BLaER1 (cell line): ENCODE measurements at regions not wholly inside any gene's neighbourhood (a gene's known extent, or its start where the extent isn't known, plus 50 kb on each side); places are given as distances from the start of the nearest gene placed in this dataset.

Experiments
- H3K27ac ChIP-seq: shearing (Covaris generic); formaldehyde crosslinking; 2 replicates; pipeline ENCODE4 v1.8.1; 2022
- H3K27me3 ChIP-seq: shearing (Covaris generic); formaldehyde crosslinking; 2 replicates; pipeline ENCODE4 v1.8.1; 2022
- H3K36me3 ChIP-seq: shearing (Covaris generic); formaldehyde crosslinking; 2 replicates; pipeline ENCODE4 v1.8.1; 2022
- H3K4me1 ChIP-seq: shearing (Covaris generic); formaldehyde crosslinking; 2 replicates; pipeline ENCODE4 v1.8.1; 2022
- H3K4me2 ChIP-seq: shearing (Covaris generic); formaldehyde crosslinking; 2 replicates; pipeline ENCODE4 v1.8.1; 2022
- H3K4me3 ChIP-seq: shearing (Covaris generic); formaldehyde crosslinking; 2 replicates; pipeline ENCODE4 v1.8.1; 2022
- H3K9ac ChIP-seq: shearing (Covaris generic); formaldehyde crosslinking; 2 replicates; pipeline ENCODE4 v1.8.1; 2022
- H3K9me3 ChIP-seq: shearing (Covaris generic); formaldehyde crosslinking; 2 replicates; pipeline ENCODE4 v1.8.1; 2022
- H4K20me1 ChIP-seq: shearing (Covaris generic); formaldehyde crosslinking; 2 replicates; pipeline ENCODE4 v1.8.1; 2022
- Cebpa-rat ChIP-seq: shearing (Covaris generic); IDR thresholded peaks from 2 replicates; pipeline ENCODE4 v1.8.1; 2022

DNA sequence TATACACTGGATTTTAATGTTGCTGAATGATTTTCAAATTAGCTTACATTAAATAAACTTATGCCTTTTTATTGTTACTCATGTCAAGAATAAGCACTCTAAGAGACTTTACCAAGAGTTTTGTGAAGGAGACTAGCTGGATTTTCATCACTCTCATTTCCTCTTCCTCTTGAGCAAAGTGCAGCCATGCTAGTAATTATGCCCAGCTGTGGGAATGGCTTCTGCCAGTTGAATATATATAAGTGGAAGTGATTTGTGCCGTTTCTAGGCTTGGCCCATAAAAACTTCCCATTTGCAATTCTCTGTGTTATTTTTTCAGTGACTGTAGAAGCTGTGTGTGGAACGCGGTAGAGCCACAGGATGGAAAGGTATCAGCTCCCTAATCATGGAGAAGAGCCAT lies 255.8 kb downstream of the HDGFL1 start:
- H3K27me3 ChIP-seq: no peaks in the 10 kb centered on the region
- no peak for TF ChIP-seq Cebpa-rat
- H3K4me2 ChIP-seq: no peak overlapping the region
- H3K9me3 ChIP-seq: no peaks in the 10 kb centered on the region
- H3K9ac ChIP-seq: no peak overlapping the region
- H3K36me3 ChIP-seq: no peaks in the 10 kb centered on the region
- peaks cover 5% of the 10 kb centered on the region; the same call in 1 of the 2 replicates for H3K4me1 ChIP-seq
- H4K20me1 ChIP-seq: no peaks in the 10 kb centered on the region
- H3K27ac ChIP-seq: no peak overlapping the region
- H3K4me3 ChIP-seq: no peak overlapping the region

DNA sequence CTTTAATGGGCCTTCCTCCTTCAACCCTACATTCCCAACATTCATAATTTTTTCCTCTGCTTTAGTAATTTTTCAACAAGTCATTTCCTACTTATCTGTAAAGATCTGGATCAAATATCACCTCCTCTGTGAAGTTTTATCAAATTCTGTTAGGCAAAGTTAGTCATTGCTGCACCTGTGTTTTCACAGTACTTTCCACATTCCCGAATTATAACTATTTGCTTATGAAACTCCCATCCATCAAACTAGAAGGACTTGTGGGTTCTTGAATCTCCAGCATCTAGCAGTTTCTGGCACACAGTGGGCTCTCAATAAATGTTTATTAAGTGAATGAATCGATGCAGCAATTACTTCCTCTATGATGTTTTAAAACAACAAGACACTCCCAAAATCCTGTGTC lies 257.6 kb downstream of the HDGFL1 start:
- Histone ChIP-seq H3K4me3 (no peak overlapping the region), H3K36me3 (no peaks in the 10 kb centered on the region), H3K9me3 (no peaks in the 10 kb centered on the region), H3K4me2 (no peak overlapping the region), H3K27me3 (no peaks in the 10 kb centered on the region), H4K20me1 (no peaks in the 10 kb centered on the region), H3K27ac (no peak overlapping the region), H3K4me1 (peaks cover 5% of the 10 kb centered on the region; the same call in 1 of the 2 replicates), H3K9ac (no peak overlapping the region)
- no peak for TF ChIP-seq Cebpa-rat

DNA sequence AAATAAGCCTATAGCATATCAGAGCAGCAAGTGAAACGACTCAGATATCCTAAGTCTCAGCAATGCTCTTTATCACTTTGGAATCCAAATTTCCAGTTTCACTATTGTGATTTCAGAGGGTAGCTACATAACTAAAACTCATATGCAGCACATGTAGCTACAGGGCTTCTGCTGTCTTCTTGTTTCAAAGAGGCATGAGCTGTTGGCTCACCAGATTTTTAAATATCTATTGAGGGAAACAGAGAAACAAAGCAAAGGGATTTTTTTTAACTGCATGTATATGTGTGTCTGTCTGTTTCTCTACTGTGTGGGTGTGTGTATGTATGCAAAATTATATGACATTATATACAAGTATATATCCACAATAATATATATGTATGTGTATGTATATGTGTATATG lies 258.4 kb downstream of the HDGFL1 start:
- H3K4me2 ChIP-seq: no peak overlapping the region

DNA sequence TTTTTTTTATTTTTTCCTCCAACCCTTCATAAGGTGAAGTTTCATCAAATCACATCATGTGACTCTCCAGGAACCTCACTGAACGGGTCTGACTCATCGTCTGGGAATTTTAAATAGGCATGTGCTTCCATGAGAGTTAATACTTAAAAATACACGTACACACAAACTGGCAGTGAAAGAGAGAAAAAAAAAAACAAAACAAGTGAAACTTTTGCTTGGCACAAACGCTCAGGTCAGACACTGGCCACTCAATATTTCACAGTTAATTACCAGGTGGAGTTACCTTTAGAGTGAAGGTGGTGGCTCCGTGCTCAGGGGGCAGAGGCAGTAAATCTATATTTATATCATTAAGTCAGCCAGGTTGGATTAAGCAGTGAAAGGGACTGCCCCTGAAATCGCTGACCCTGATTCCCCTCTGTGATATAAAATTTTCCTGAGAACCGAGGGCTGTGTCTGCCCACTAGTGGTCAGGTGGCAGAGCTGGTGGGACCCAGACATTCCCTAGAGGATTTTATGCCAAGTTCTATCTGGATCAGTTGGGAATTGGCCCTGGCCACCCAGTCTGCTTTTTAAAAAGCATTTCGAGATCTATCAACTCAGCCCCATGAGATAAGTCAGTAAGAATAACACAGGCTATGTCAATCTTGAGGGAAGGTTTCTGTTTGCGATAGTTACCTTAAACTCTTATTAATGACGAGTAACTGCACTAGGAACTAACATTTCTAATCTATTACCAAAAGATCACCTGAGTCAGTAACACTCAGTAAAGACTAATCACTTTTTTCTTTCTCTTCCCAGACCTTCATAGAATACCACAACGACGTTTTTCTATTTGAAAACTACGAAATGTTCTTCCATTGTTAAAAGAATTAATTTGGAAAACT lies 259.1 kb downstream of the HDGFL1 start:
- Histone ChIP-seq H3K4me2 (no peak overlapping the region), H3K27me3 (no peaks in the 10 kb centered on the region), H3K9me3 (no peaks in the 10 kb centered on the region), H3K9ac (no peak overlapping the region), H4K20me1 (no peaks in the 10 kb centered on the region), H3K4me1 (peaks cover 5% of the 10 kb centered on the region; the same call in 1 of the 2 replicates), H3K4me3 (no peak overlapping the region), H3K27ac (no peak overlapping the region), H3K36me3 (no peaks in the 10 kb centered on the region)
- TF ChIP-seq Cebpa-rat: no peak

More for the DNA sequence above, 258.4 kb downstream of the HDGFL1 start:
- H3K4me1 ChIP-seq: peaks cover 5% of the 10 kb centered on the region; the same call in 1 of the 2 replicates
- no peaks in the 10 kb centered on the region for H3K9me3 ChIP-seq
- TF ChIP-seq Cebpa-rat: no peak
- H3K4me3 ChIP-seq: no peak overlapping the region
- no peaks in the 10 kb centered on the region for H3K27me3 ChIP-seq
- no peaks in the 10 kb centered on the region for H3K36me3 ChIP-seq
- no peaks in the 10 kb centered on the region for H4K20me1 ChIP-seq
- no peak overlapping the region for H3K9ac ChIP-seq
- no peak overlapping the region for H3K27ac ChIP-seq

DNA sequence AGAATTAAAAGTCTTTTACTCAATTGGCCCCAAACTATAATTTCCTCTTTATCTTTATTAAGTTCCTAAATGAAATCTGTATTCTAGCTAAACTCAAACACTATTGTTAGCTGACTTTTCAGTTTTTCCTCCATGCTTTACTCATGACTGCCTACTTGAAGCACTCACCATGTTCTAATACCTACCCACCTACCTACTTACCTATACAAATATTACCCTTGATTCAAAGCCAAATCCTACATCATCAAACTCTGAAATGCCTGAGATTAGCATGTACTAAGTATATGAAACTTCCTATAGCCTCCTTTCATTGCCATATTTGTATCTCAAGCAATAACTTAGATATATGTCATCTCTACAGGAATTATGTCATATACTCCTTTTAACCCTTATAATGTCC lies 259.7 kb downstream of the HDGFL1 start:
- Histone ChIP-seq H3K4me2 (no peak overlapping the region), H3K27me3 (no peaks in the 10 kb centered on the region), H3K4me1 (peaks cover 5% of the 10 kb centered on the region; the same call in 1 of the 2 replicates), H3K9me3 (no peaks in the 10 kb centered on the region), H3K36me3 (no peaks in the 10 kb centered on the region), H3K4me3 (no peak overlapping the region), H3K9ac (no peak overlapping the region), H4K20me1 (no peaks in the 10 kb centered on the region), H3K27ac (no peak overlapping the region)
- TF ChIP-seq Cebpa-rat: no peak

DNA sequence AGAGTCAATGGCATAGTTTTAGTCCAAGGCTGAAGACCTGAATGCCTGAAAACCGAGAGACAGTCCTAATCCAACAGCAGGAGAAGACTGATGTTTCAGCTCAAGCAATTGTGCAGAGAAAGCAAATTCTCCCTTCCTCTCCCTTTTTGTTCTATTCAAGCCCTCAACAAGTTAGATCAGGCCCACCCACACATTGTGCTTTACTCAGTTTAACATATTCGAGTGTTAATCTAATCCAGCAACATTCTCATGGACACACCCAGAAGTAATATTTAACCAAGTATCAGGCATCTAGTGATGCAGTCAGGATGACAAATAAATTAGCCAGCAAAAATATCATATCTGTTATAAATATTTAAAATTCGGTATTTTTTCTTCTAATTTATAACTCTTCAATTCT lies 261.1 kb downstream of the HDGFL1 start:
- Histone ChIP-seq H3K4me2 (no peak overlapping the region), H3K27me3 (no peaks in the 10 kb centered on the region), H3K36me3 (no peaks in the 10 kb centered on the region), H4K20me1 (no peaks in the 10 kb centered on the region), H3K27ac (no peak overlapping the region), H3K9me3 (0 out of 2 replicates have a peak, but pooled peaks cover 8% of the 10 kb centered on the region), H3K4me3 (no peak overlapping the region), H3K4me1 (no peaks in the 10 kb centered on the region), H3K9ac (no peak overlapping the region)
- no peak for TF ChIP-seq Cebpa-rat

DNA sequence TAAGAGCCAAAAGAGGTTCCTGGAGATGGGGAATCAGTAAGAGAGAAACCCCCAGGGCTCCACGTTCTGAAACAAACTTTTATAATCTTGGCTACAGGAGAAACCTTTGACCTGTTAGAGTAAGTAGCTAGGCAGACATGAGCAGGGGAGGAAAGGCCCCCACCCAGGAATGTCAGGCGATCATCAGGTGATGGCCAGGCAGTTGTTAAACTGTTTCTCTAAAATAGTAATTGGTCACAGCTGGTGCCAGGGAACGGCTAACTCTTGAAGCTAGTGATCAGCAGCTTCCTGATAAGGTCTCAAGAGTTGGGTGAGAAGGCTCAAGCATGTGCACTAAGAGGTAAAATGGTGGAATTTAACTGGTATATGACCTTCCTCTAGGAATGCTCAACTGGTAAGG lies 263.8 kb downstream of the HDGFL1 start:
- Histone ChIP-seq H4K20me1 (no peaks in the 10 kb centered on the region), H3K9me3 (peaks cover 11% of the 10 kb centered on the region; the same call in 1 of the 2 replicates), H3K9ac (no peak overlapping the region), H3K27me3 (no peaks in the 10 kb centered on the region), H3K4me3 (no peak overlapping the region), H3K27ac (no peak overlapping the region), H3K4me2 (no peak overlapping the region), H3K36me3 (no peaks in the 10 kb centered on the region), H3K4me1 (no peaks in the 10 kb centered on the region)
- TF ChIP-seq Cebpa-rat: no peak

DNA sequence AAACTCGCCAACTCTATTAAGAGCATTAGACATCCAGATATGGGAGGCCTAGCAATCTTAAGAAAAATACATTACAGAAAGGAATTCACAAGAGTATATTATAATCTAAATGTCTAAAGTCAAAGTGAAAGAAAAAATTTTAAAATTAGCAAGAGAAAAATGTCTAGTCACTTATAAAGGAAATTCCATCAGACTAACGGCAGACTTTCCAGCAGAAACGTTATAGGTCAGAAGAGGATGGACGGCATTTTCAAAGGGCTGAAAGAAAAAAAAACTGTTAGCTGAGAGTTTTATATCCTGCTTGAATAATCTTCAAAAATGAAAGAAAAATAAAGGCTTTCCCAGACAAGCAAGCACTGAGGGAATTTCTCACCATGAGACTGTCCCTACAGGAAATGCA lies 269.0 kb downstream of the HDGFL1 start:
- peaks cover 22% of the 10 kb centered on the region for H3K9me3 ChIP-seq
- no peak overlapping the region for H3K27ac ChIP-seq
- no peak overlapping the region for H3K4me3 ChIP-seq
- no peaks in the 10 kb centered on the region for H3K4me1 ChIP-seq
- H3K36me3 ChIP-seq: no peaks in the 10 kb centered on the region
- H4K20me1 ChIP-seq: no peaks in the 10 kb centered on the region
- no peaks in the 10 kb centered on the region for H3K27me3 ChIP-seq
- TF ChIP-seq Cebpa-rat: no peak
- no peak overlapping the region for H3K4me2 ChIP-seq
- H3K9ac ChIP-seq: no peak overlapping the region

DNA sequence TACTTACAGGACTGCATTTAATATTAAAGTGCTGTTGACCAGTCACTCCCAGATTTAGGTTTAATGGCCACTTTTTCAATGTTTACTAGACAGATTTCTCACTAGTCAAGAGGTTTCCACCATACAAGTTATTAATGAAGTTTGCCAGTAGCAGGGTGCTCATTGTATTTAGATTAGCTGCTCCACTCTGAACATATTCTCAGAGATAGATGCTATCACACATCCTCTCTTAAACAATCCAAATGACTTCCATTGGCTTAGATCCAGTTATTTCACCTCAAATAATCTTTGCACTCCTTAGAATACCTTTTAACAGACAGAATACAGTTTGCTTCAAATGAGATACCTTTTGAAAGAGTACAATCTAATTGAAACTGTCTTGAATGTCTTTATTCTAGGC lies 276.1 kb downstream of the HDGFL1 start:
- Histone ChIP-seq H3K4me1 (no peaks in the 10 kb centered on the region), H3K4me2 (no peak overlapping the region), H3K27ac (no peak overlapping the region), H3K27me3 (no peaks in the 10 kb centered on the region), H3K4me3 (no peak overlapping the region), H3K36me3 (no peaks in the 10 kb centered on the region), H4K20me1 (no peaks in the 10 kb centered on the region), H3K9ac (no peak overlapping the region), H3K9me3 (no peaks in the 10 kb centered on the region)
- no peak for TF ChIP-seq Cebpa-rat

DNA sequence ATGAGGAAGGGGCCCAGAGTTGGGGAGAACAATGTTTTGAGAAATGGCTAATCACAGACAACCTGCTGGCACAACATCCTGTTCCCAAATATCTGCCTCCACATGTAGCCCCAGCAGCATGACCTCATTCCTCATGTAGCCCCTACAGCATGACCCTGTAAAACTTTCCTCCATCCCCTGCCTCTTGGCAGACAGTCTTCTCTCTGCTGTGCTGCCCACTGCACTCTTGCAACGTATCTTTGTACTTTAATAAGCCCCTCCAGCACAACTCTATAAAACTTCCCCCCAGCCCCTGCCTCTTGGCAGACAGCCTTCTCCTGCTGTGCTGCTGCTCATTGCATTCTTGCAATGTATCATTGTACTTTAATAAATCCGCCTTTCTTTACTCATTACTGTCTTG lies 278.8 kb downstream of the HDGFL1 start:
- Histone ChIP-seq H3K4me2 (no peak overlapping the region), H3K4me3 (no peak overlapping the region), H4K20me1 (no peaks in the 10 kb centered on the region), H3K27me3 (no peaks in the 10 kb centered on the region), H3K9ac (no peak overlapping the region), H3K9me3 (no peaks in the 10 kb centered on the region), H3K27ac (no peak overlapping the region), H3K36me3 (no peaks in the 10 kb centered on the region), H3K4me1 (no peaks in the 10 kb centered on the region)
- TF ChIP-seq Cebpa-rat: no peak
